ENCODE measurements at regions not wholly inside any gene's neighbourhood (a gene's known extent, or its start where the extent isn't known, plus 50 kb on each side); places are given as distances from the start of the nearest gene placed in this dataset.

- H3K9me3 ChIP-seq (ENCODE audit: control insufficient read depth, insufficient read depth, low read length), result no peaks in the 10 kb centered on the region
- peaks cover 12% of the 10 kb centered on the region for H3K27me3 ChIP-seq (ENCODE audit: control insufficient read depth, insufficient read depth, low read length)
- DNase-seq (ENCODE audit: low read depth, low spot score), result peak; percentile 66
- ChIA-PET CTCF (interaction anchor here (0.6 to 1.6 kb wide), 4 partner anchors 9 to 125 kb away, joined by 3 to 8 read pairs (median 3); no protein-coding TSS in a partner anchor), POLR2A (interaction anchor here (0.6 kb wide), 1 partner anchor 28 kb away, joined by 6 read pairs; no protein-coding TSS in a partner anchor)
- TF ChIP-seq, protein P1, sequence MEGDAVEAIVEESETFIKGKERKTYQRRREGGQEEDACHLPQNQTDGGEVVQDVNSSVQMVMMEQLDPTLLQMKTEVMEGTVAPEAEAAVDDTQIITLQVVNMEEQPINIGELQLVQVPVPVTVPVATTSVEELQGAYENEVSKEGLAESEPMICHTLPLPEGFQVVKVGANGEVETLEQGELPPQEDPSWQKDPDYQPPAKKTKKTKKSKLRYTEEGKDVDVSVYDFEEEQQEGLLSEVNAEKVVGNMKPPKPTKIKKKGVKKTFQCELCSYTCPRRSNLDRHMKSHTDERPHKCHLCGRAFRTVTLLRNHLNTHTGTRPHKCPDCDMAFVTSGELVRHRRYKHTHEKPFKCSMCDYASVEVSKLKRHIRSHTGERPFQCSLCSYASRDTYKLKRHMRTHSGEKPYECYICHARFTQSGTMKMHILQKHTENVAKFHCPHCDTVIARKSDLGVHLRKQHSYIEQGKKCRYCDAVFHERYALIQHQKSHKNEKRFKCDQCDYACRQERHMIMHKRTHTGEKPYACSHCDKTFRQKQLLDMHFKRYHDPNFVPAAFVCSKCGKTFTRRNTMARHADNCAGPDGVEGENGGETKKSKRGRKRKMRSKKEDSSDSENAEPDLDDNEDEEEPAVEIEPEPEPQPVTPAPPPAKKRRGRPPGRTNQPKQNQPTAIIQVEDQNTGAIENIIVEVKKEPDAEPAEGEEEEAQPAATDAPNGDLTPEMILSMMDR (IDR thresholded peaks at IDR 0.05; ENCODE audit: low read depth, low read length), result no peak
- H3K4me3 ChIP-seq (ENCODE audit: low read depth, low read length), result no peak overlapping the region
- no peak overlapping the region for H3K27ac ChIP-seq (ENCODE audit: low read depth, low read length)
These were observed 145.3 kb upstream of the ECI2 start for GRCh38 chr6:4280707-4281106.

DNA sequence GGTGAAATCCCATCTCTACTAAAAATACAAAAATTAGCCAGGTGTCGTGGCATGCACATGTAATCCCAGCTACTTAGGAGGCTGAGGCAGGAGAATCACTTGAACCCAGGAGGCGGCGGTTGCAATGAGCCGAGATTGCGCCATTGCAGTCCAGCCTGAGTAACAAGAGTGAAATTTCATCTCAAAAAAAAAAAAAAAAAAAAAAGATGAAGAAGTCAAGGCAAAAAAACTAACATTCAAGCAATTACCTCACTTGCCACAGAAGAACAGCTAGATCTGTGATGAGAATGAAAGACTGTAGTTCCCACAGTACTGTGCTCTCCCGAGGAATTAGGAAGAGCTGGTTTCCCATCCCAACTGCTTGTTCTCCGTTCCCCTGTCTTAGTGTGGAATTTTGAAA is 144.7 kb upstream of the ECI2 start:
- CTCF ChIA-PET, result interaction anchor here (0.6 to 1.6 kb wide), 4 partner anchors 9 to 125 kb away, joined by 3 to 8 read pairs (median 3); no protein-coding TSS in a partner anchor
- Histone ChIP-seq H3K27ac (ENCODE audit: low read depth, low read length) (no peak overlapping the region), H3K4me3 (ENCODE audit: low read depth, low read length) (no peak overlapping the region), H3K9me3 (ENCODE audit: control insufficient read depth, insufficient read depth, low read length) (no peaks in the 10 kb centered on the region), H3K27me3 (ENCODE audit: control insufficient read depth, insufficient read depth, low read length) (peaks cover 12% of the 10 kb centered on the region)
- DNase-seq (ENCODE audit: low read depth, low spot score), result no peak
- TF ChIP-seq, protein P1 (IDR thresholded peaks at IDR 0.05; ENCODE audit: low read depth, low read length), result no peak
- POLR2A ChIA-PET, result interaction anchor here (0.6 kb wide), 1 partner anchor 27 kb away, joined by 6 read pairs; no protein-coding TSS in a partner anchor

DNA sequence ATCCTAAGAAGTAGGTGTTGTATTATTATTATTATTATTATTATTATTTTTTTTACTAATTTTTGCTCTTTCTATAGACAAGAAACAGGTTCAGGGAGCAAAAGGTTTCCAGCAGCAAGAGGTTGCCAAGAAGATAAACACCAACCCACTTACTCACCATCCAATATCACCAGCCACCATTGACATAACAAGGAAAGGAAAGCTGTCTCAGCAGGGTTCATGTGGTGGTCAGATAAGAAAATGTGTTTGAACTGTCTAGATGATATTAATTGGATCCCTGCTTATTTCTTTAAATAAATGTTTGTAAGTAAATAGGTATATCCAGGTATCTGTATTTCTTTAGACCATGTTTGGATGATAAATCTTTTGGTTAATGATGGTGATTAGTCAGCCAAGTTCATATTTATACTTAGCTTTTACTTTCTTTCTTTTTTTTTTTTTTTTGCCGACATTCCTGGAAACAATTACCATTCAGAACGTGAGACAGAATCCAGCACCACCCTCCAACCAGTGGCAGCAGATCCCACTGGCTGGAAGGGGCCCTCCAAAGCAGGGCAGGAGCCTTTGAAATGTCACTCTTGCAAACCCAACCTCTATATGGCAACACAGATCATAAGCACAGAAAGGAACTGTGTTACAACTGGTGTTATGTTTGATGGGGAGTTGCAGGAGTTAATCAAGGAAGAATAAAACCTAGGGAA is 139.2 kb upstream of the ECI2 start:
- H3K4me3 ChIP-seq (ENCODE audit: low read depth, low read length), result no peak overlapping the region
- no peak for DNase-seq (ENCODE audit: low read depth, low spot score)
- TF ChIP-seq, protein P1 (IDR thresholded peaks at IDR 0.05; ENCODE audit: low read depth, low read length), result no peak
- ChIA-PET POLR2A (interaction anchor here (0.6 kb wide), 1 partner anchor 100 kb away, joined by 4 read pairs; no protein-coding TSS in a partner anchor), CTCF (interaction anchor here (0.6 to 2.5 kb wide), 3 partner anchors 21 to 520 kb away, joined by 4 to 8 read pairs (median 6); no protein-coding TSS in a partner anchor)
- H3K9me3 ChIP-seq (ENCODE audit: control insufficient read depth, insufficient read depth, low read length), result no peaks in the 10 kb centered on the region
- H3K27ac ChIP-seq (ENCODE audit: low read depth, low read length), result no peak overlapping the region
- no peaks in the 10 kb centered on the region for H3K27me3 ChIP-seq (ENCODE audit: control insufficient read depth, insufficient read depth, low read length)

GRCh38 chr6:4272996-4273395 is 137.6 kb upstream of the ECI2 start:
- Histone ChIP-seq H3K27me3 (ENCODE audit: control insufficient read depth, insufficient read depth, low read length) (no peaks in the 10 kb centered on the region), H3K4me3 (ENCODE audit: low read depth, low read length) (no peak overlapping the region), H3K27ac (ENCODE audit: low read depth, low read length) (no peak overlapping the region), H3K9me3 (ENCODE audit: control insufficient read depth, insufficient read depth, low read length) (peaks cover 3% of the 10 kb centered on the region; the same call in 1 of the 2 replicates)
- CTCF ChIA-PET, result interaction anchor here (2.5 kb wide), 1 partner anchor 19 kb away, joined by 8 read pairs; no protein-coding TSS in a partner anchor
- TF ChIP-seq, protein P1 (IDR thresholded peaks at IDR 0.05; ENCODE audit: low read depth, low read length), result no peak
- POLR2A ChIA-PET, result no interaction called here
- DNase-seq (ENCODE audit: low read depth, low spot score), result no peak
